NAMALWA (cell line): ENCODE measurements at regions not wholly inside any gene's neighbourhood (a gene's known extent, or its start where the extent isn't known, plus 50 kb on each side); places are given as distances from the start of the nearest gene placed in this dataset.

Experiments
- DNase-seq: peaks from one replicate; pipeline ENCODE4 v3.0.0-alpha.2; 2015; ENCODE audit warnings: low spot score

GRCh38 chr3:117128133-117128532, 418.6 kb downstream of the TUSC7 start:
- DNase-seq, result no peak

GRCh38 chr3:117128872-117129271, 419.3 kb downstream of the TUSC7 start:
- no peak for DNase-seq

GRCh38 chr3:117129516-117129915, 419.9 kb downstream of the TUSC7 start:
- no peak for DNase-seq

- no peak for DNase-seq
Measured at GRCh38 chr3:117130222-117130621, 420.6 kb downstream of the TUSC7 start.

GRCh38 chr3:117131259-117131658, 421.7 kb downstream of the TUSC7 start:
- no peak for DNase-seq

GRCh38 chr3:117133066-117133465, 423.5 kb downstream of the TUSC7 start:
- DNase-seq, result no peak

- DNase-seq, result no peak
Measured at GRCh38 chr3:117135207-117135606, 425.6 kb downstream of the TUSC7 start.

GRCh38 chr3:117136003-117136402, 426.4 kb downstream of the TUSC7 start:
- DNase-seq, result no peak

- no peak for DNase-seq
Measured at GRCh38 chr3:117137065-117137464, 427.5 kb downstream of the TUSC7 start.

- DNase-seq, result no peak
Measured at GRCh38 chr3:117139681-117140080, 430.1 kb downstream of the TUSC7 start.

GRCh38 chr3:117141812-117142211, 432.2 kb downstream of the TUSC7 start:
- DNase-seq, result no peak

GRCh38 chr3:117144853-117145252, 435.3 kb downstream of the TUSC7 start:
- DNase-seq, result no peak

- no peak for DNase-seq
Measured at GRCh38 chr3:117145677-117146076, 436.1 kb downstream of the TUSC7 start.

GRCh38 chr3:117146571-117146970, 437.0 kb downstream of the TUSC7 start:
- DNase-seq, result no peak

- DNase-seq, result no peak
Measured at GRCh38 chr3:117149584-117149983, 440.0 kb downstream of the TUSC7 start.

GRCh38 chr3:117150628-117151027, 441.0 kb downstream of the TUSC7 start:
- DNase-seq, result no peak

GRCh38 chr3:117160176-117160575, 450.6 kb downstream of the TUSC7 start:
- DNase-seq, result no peak

GRCh38 chr3:117161816-117162215, 452.2 kb downstream of the TUSC7 start:
- no peak for DNase-seq

GRCh38 chr3:117165176-117165575, 455.6 kb downstream of the TUSC7 start:
- DNase-seq, result no peak

GRCh38 chr3:117165601-117166051, 456.0 kb downstream of the TUSC7 start:
- no peak for DNase-seq

GRCh38 chr3:117168896-117169295, 459.3 kb downstream of the TUSC7 start:
- DNase-seq, result no peak

GRCh38 chr3:117170094-117170493, 460.5 kb downstream of the TUSC7 start:
- DNase-seq, result no peak

GRCh38 chr3:117171124-117171523, 461.5 kb downstream of the TUSC7 start:
- no peak for DNase-seq

GRCh38 chr3:117172426-117172825, 462.8 kb downstream of the TUSC7 start:
- no peak for DNase-seq

GRCh38 chr3:117181222-117181621, 471.6 kb downstream of the TUSC7 start:
- DNase-seq, result no peak
